NB4 (cell line): ENCODE measurements at regions not wholly inside any gene's neighbourhood (a gene's known extent, or its start where the extent isn't known, plus 50 kb on each side); places are given as distances from the start of the nearest gene placed in this dataset.

Experiments used
- MAX ChIP-seq: IDR thresholded peaks from 2 replicates; pipeline ENCODE4 v1.6.1; 2011; ENCODE audit warnings: low read depth, low read length
- POLR2A ChIP-seq: IDR thresholded peaks from 2 replicates; pipeline ENCODE4 v1.6.1; 2011; ENCODE audit warnings: mild to moderate bottlenecking; ENCODE audit not compliant: insufficient read length; ENCODE audit errors: extremely low read depth
- TF ChIP-seq, protein P1 (sequence below): IDR thresholded peaks from one replicate; pipeline ENCODE4 v1.5.1; 2012; ENCODE audit warnings: low read depth, low read length

DNA sequence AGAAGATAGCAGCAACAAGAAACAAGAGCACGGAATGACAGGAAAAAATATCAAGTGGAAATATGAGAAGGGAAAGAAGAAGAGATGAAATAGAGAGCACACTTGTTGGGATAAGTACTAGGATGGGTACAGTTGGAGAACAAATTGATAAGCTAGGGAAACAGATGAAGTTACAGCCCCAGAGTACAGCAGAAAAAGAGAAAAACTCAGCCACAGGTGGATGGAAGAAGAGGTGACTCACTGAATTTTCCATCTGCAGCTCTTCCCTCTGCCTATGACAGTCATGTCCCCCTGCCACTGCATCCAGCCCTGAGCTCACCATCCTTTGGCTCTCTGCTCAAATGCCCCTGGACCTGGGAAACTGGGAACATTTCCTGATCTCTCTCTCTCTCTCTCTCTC is 209.0 kb downstream of the BCOR start:
- no peak for TF ChIP-seq POLR2A
- TF ChIP-seq, protein P1, sequence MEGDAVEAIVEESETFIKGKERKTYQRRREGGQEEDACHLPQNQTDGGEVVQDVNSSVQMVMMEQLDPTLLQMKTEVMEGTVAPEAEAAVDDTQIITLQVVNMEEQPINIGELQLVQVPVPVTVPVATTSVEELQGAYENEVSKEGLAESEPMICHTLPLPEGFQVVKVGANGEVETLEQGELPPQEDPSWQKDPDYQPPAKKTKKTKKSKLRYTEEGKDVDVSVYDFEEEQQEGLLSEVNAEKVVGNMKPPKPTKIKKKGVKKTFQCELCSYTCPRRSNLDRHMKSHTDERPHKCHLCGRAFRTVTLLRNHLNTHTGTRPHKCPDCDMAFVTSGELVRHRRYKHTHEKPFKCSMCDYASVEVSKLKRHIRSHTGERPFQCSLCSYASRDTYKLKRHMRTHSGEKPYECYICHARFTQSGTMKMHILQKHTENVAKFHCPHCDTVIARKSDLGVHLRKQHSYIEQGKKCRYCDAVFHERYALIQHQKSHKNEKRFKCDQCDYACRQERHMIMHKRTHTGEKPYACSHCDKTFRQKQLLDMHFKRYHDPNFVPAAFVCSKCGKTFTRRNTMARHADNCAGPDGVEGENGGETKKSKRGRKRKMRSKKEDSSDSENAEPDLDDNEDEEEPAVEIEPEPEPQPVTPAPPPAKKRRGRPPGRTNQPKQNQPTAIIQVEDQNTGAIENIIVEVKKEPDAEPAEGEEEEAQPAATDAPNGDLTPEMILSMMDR = no peak
- no peak for TF ChIP-seq MAX
